ENCODE measurements at regions not wholly inside any gene's neighbourhood (a gene's known extent, or its start where the extent isn't known, plus 50 kb on each side); places are given as distances from the start of the nearest gene placed in this dataset.

DNA sequence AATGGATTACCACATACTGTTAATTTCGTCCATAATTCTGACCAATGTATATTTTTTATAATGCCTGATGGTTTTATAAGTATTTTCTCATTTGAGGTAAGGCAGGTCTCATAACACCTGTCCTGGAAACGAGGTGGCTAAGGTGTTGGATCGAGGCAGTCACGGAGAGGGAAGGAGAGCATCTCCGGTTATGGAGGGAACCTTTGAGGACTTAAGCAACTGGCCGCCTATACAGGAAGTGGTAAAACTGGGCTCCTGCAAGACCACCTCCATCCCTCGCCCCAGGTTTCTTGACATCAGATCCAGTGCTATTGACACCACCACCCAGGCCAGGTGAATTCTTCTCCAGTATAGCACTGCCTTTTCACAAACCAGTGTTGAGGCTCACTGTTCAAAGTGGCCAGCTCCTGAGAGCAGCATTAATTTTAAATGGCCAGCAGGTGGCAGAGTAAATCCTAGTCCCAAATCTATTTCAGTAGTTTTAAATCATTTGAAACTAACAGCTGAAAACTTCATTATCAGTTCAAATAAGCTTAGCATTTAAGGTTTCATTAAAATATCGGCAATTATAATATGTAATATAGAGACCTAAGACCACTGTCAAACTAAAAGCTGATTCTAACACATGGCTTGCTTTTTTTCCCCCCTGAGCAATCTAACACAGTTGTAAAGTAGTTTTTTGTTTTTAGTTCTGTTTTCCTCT is 100.8 kb downstream of the PPM1A start:
- Histone ChIP-seq H3K9ac (ENCODE audit: low read depth, low read length) (no peak overlapping the region), H3K36me3 (ENCODE audit: insufficient read depth, low read length) (no peaks in the 10 kb centered on the region), H3K9me3 (replicated peaks; ENCODE audit: low read length) (no peaks in the 10 kb centered on the region), H3K4me1 (ENCODE audit: control insufficient read depth, insufficient read depth, low read length) (no peaks in the 10 kb centered on the region), H3K27me3 (ENCODE audit: control insufficient read depth, insufficient read depth, low read length) (no peaks in the 10 kb centered on the region), H3K4me2 (ENCODE audit: low read length) (peak overlapping the region; percentile 19), H3K4me3 (ENCODE audit: low read length) (no peak overlapping the region)

DNA sequence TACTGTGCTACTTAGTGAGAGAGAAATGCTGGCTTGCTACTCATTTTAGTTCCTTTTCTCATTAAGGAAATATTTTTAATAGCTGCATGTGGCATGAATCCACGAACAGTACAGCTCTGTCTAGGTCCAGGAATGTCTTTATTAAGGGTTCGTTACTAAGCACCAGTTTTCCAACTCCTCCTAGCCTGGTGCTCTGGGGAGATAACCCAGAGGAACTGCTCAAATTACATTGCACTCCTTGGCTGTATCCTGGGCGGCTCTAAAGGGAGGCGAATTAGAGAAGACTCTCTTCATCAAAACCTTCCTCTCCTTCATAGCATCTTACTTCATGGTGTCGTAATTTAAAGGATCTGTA is 101.3 kb downstream of the PPM1A start:
- H3K4me1 ChIP-seq (ENCODE audit: control insufficient read depth, insufficient read depth, low read length), result no peaks in the 10 kb centered on the region
- peak overlapping the region; percentile 19 for H3K4me2 ChIP-seq (ENCODE audit: low read length)
- no peaks in the 10 kb centered on the region for H3K36me3 ChIP-seq (ENCODE audit: insufficient read depth, low read length)
- H3K9ac ChIP-seq (ENCODE audit: low read depth, low read length), result no peak overlapping the region
- no peaks in the 10 kb centered on the region for H3K27me3 ChIP-seq (ENCODE audit: control insufficient read depth, insufficient read depth, low read length)
- H3K4me3 ChIP-seq (ENCODE audit: low read length), result no peak overlapping the region
- no peaks in the 10 kb centered on the region for H3K9me3 ChIP-seq (replicated peaks; ENCODE audit: low read length)

DNA sequence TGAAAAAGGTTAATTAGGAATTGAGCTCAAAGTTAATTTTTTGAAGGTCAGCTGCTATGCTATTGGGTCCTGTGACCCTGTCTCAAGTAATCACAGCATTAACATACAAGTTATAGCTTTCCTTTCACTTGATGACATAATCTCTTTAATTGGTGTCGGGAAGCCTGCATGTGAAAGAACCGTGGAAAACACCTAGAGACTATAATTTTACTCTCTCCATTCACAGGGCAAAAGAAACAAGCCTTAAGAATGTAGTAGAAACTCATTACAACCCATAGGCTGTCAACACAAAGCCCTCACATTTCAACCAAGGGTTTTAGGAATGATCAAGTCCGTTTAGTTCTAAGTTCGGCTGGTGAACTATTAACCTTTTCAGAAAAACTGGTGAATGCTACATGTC is 104.4 kb downstream of the PPM1A start:
- H3K36me3 ChIP-seq (ENCODE audit: insufficient read depth, low read length), result no peaks in the 10 kb centered on the region
- no peak overlapping the region for H3K4me2 ChIP-seq (ENCODE audit: low read length)
- no peaks in the 10 kb centered on the region for H3K9me3 ChIP-seq (replicated peaks; ENCODE audit: low read length)
- no peaks in the 10 kb centered on the region for H3K27me3 ChIP-seq (ENCODE audit: control insufficient read depth, insufficient read depth, low read length)
- H3K9ac ChIP-seq (ENCODE audit: low read depth, low read length), result no peak overlapping the region
- H3K4me1 ChIP-seq (ENCODE audit: control insufficient read depth, insufficient read depth, low read length), result no peaks in the 10 kb centered on the region
- H3K4me3 ChIP-seq (ENCODE audit: low read length), result no peak overlapping the region

DNA sequence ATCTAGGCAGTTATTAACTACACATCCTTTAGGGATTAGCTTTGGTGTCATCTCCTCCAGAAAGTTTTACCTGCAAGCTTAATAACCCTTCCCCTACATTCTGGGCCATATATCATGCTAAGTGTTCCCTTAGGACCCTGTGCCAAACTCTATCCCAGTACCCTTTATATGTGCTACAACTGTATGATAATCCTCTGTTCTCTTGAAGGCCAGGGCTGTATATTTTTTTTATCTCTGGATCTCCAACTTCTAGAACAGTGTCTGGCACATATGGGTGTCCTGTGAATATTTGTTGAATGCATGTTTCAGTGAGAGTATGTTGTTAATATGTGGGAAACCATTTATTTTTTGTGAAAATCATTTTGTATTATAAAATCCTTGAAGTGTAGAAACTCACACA is 106.7 kb downstream of the PPM1A start:
- Histone ChIP-seq H3K4me1 (ENCODE audit: control insufficient read depth, insufficient read depth, low read length) (no peaks in the 10 kb centered on the region), H3K36me3 (ENCODE audit: insufficient read depth, low read length) (no peaks in the 10 kb centered on the region), H3K4me3 (ENCODE audit: low read length) (no peak overlapping the region), H3K4me2 (ENCODE audit: low read length) (no peak overlapping the region), H3K9me3 (replicated peaks; ENCODE audit: low read length) (no peaks in the 10 kb centered on the region), H3K27me3 (ENCODE audit: control insufficient read depth, insufficient read depth, low read length) (no peaks in the 10 kb centered on the region), H3K9ac (ENCODE audit: low read depth, low read length) (no peak overlapping the region)

DNA sequence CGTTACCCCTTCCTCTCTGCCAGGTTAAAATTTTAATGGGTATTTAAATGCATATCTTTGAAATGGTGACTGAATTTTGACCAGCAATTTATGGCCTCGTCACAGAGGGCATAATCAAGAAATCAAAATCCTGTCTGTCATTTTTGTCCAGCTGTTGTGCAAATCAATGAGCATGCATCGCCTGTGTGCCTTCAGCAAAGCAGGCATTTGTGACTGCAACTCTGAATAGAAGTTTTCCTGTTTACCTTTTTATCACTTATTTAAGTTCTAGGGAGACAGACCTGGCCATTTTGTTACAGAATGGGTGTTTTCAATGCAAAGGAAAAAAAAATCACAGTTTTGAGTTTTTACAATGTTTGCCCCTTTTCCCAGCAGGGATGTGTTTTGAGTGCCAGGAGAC is 107.4 kb downstream of the PPM1A start:
- H3K4me3 ChIP-seq (ENCODE audit: low read length), result no peak overlapping the region
- H3K9me3 ChIP-seq (replicated peaks; ENCODE audit: low read length), result no peaks in the 10 kb centered on the region
- H3K36me3 ChIP-seq (ENCODE audit: insufficient read depth, low read length), result no peaks in the 10 kb centered on the region
- no peaks in the 10 kb centered on the region for H3K4me1 ChIP-seq (ENCODE audit: control insufficient read depth, insufficient read depth, low read length)
- H3K4me2 ChIP-seq (ENCODE audit: low read length), result no peak overlapping the region
- H3K9ac ChIP-seq (ENCODE audit: low read depth, low read length), result no peak overlapping the region
- no peaks in the 10 kb centered on the region for H3K27me3 ChIP-seq (ENCODE audit: control insufficient read depth, insufficient read depth, low read length)

DNA sequence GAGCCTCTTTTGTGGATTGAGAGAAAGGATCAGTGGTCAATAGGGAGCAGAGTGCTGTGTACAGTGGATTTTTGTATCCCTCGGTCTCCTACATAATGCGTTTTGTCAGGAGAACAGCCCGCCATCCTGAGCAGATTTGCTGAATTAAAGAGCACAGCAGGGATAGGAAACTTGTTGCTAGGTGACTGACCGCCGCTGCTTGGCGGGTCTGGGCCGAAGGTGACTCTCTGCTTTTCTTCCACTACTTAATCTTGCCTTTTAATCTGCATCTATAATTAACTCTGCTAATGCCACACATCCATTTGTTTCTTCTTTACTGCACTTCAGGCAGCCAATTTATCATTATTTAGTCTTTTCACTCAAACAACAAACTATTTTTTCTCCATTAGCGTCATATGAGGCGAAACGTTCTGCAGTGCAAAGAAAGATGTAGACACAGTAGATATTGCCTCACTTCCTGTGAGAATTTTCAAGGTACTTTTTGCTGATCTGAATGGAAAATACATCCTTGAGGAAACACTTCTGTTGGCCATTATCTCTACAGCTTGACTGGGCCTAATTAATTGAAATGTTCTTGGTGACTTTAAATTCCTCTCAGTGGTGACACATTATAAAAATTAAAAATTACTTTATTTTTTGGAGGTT is 108.0 kb downstream of the PPM1A start:
- no peak overlapping the region for H3K4me3 ChIP-seq (ENCODE audit: low read length)
- H3K9me3 ChIP-seq (replicated peaks; ENCODE audit: low read length), result no peaks in the 10 kb centered on the region
- H3K9ac ChIP-seq (ENCODE audit: low read depth, low read length), result no peak overlapping the region
- no peaks in the 10 kb centered on the region for H3K36me3 ChIP-seq (ENCODE audit: insufficient read depth, low read length)
- H3K4me1 ChIP-seq (ENCODE audit: control insufficient read depth, insufficient read depth, low read length), result no peaks in the 10 kb centered on the region
- no peaks in the 10 kb centered on the region for H3K27me3 ChIP-seq (ENCODE audit: control insufficient read depth, insufficient read depth, low read length)
- no peak overlapping the region for H3K4me2 ChIP-seq (ENCODE audit: low read length)

DNA sequence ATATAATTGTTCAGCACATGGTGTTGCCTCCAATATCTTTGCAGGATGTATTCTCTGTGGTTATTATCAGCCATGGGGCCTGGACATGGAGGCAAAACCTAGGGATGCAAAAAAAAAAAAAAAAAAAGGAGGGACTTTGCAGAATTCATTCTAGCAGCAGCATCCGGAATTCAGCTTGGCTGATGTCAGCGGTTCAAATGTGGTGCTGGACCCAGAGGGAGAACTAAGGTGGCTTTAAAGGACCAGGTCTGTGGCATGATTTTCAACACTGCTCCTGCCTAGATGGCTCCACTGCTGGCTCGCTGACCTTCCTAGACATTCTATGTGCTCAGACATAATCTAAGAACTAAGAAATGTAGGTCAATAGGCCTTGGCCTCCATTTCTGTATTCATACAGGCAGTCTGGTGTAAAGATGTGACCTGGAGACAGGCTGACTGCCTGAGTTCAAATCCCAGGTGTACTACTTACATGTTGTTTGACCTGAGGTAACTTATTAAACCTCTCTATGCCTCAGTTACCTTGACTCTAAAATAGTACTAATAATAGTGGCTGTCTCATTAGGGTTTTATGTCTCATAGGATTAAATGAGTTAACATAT is 108.6 kb downstream of the PPM1A start:
- Histone ChIP-seq H3K27me3 (ENCODE audit: control insufficient read depth, insufficient read depth, low read length) (no peaks in the 10 kb centered on the region), H3K4me2 (ENCODE audit: low read length) (no peak overlapping the region), H3K4me3 (ENCODE audit: low read length) (no peak overlapping the region), H3K36me3 (ENCODE audit: insufficient read depth, low read length) (no peaks in the 10 kb centered on the region), H3K9ac (ENCODE audit: low read depth, low read length) (no peak overlapping the region), H3K9me3 (replicated peaks; ENCODE audit: low read length) (no peaks in the 10 kb centered on the region), H3K4me1 (ENCODE audit: control insufficient read depth, insufficient read depth, low read length) (no peaks in the 10 kb centered on the region)

DNA sequence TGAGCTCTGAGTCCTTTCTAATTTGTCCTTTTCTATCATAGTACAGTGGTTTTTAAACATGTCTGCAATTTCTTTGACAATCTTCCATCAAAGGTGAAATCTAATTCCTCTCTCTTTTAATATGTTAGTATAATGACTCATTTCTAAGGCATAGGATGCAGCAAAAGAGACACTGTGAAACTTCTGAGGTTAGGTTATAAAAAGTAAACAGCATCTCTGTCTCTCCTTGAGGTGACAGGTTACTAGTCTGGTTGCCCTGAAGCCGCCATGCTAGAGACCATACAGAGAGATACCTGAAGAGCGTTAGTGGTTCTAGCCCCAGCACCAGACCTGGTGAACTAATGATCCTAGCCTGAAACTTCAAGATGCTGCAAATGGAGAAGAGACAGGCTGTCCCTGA is 114.3 kb downstream of the PPM1A start:
- Histone ChIP-seq H3K4me1 (ENCODE audit: control insufficient read depth, insufficient read depth, low read length) (no peaks in the 10 kb centered on the region), H3K4me2 (ENCODE audit: low read length) (no peak overlapping the region), H3K9ac (ENCODE audit: low read depth, low read length) (no peak overlapping the region), H3K36me3 (ENCODE audit: insufficient read depth, low read length) (no peaks in the 10 kb centered on the region), H3K9me3 (replicated peaks; ENCODE audit: low read length) (no peaks in the 10 kb centered on the region), H3K27me3 (ENCODE audit: control insufficient read depth, insufficient read depth, low read length) (no peaks in the 10 kb centered on the region), H3K4me3 (ENCODE audit: low read length) (no peak overlapping the region)

DNA sequence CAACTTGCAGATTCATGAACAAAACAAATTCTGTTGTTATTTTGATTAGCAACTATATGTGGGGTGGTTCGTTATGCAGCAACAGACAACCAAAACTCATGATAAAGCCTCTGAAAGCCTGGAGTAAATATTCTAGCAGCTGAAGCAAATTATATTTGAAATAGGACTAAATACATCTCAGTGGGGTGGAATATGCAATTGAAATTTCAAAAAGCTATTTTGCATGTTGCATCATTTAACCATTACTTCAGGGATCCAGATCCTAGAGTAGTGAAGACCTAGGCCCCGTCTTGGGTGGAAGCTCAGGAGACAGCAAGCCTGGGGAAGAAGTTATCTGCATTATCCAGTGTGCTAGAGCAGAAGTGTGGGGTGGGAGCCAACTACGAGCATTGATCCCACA is 114.7 kb downstream of the PPM1A start:
- Histone ChIP-seq H3K9me3 (replicated peaks; ENCODE audit: low read length) (no peaks in the 10 kb centered on the region), H3K4me3 (ENCODE audit: low read length) (no peak overlapping the region), H3K4me2 (ENCODE audit: low read length) (no peak overlapping the region), H3K9ac (ENCODE audit: low read depth, low read length) (no peak overlapping the region), H3K36me3 (ENCODE audit: insufficient read depth, low read length) (no peaks in the 10 kb centered on the region), H3K4me1 (ENCODE audit: control insufficient read depth, insufficient read depth, low read length) (no peaks in the 10 kb centered on the region), H3K27me3 (ENCODE audit: control insufficient read depth, insufficient read depth, low read length) (no peaks in the 10 kb centered on the region)

DNA sequence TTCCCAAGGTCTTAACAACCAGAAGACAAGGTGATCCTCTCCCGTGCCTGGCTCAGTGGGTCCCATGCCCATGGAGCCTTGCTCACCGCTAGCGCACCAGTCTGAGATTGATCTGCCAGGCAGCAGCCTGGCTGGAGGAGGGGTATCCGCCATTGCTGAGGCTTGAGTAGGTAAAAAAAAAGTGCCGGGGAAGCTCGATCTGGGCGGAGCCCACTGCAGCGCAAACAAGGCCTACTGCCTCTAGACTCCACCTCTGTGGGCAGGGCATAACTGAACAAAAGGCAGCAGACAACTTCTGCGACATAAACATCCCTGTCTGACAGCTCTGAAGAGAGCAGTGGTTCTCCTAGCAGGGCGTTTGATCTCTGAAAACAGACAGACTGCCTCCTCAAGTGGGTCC is 104.0 kb downstream of the C14orf39 start:
- Histone ChIP-seq H3K4me3 (ENCODE audit: low read length) (no peak overlapping the region), H3K27me3 (ENCODE audit: control insufficient read depth, insufficient read depth, low read length) (no peaks in the 10 kb centered on the region), H3K4me1 (ENCODE audit: control insufficient read depth, insufficient read depth, low read length) (no peaks in the 10 kb centered on the region), H3K9me3 (replicated peaks; ENCODE audit: low read length) (no peaks in the 10 kb centered on the region), H3K4me2 (ENCODE audit: low read length) (no peak overlapping the region), H3K36me3 (ENCODE audit: insufficient read depth, low read length) (no peaks in the 10 kb centered on the region), H3K9ac (ENCODE audit: low read depth, low read length) (no peak overlapping the region)
